NCI-H1105 treated with DMSO at 0.1 percent for 48 hours (cell line): ENCODE measurements at regions not wholly inside any gene's neighbourhood (a gene's known extent, or its start where the extent isn't known, plus 50 kb on each side); places are given as distances from the start of the nearest gene placed in this dataset.
"Not testable (repeated sequence)": the region's sequence is repeated elsewhere in the genome, so short reads cannot be mapped to it uniquely, and the experiment has no call there.

ENCODE experiments used
- DNase-seq: peaks from one replicate; lab custom pipeline; 2025; lab: John Stamatoyannopoulos, UW

DNA sequence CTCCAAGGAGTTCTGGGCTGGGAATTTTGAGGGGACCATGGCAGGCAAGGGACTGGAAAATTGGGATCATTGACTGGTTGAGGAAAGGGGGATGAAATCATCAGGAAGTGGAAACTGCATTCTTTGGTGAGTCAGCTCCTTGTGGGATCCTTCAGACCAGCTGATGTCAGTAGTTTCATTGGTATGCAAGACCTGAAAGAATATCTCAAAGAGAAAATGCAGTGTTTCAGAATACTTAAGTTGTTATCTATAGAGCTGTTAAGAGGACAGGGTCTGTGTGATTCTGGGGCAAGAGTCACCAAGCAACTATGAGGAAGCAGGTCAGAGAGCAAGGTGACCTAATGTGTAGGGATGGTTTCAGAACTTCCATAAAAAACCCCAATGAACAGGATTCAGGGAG, 595.9 kb upstream of the AUTS2 start:
- DNase-seq, result no peak

DNA sequence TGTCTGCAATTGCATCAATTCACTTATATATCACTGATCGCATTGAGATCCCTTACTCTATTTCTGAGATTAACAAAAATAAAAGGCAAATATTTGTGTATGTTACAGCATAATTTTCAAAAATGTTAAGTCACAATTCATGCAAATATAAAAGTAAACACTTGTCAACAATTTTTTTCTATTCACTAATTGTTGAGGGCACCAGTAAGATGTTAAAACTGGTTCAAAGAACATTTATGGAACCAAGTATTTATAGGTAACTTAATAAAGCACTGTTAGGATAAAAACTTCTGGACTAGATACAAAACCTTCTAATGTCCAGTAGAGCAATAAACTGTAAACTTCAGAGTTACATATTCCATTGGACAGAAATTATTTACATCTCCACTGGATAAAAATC, 586.1 kb upstream of the AUTS2 start:
- no peak for DNase-seq

DNA sequence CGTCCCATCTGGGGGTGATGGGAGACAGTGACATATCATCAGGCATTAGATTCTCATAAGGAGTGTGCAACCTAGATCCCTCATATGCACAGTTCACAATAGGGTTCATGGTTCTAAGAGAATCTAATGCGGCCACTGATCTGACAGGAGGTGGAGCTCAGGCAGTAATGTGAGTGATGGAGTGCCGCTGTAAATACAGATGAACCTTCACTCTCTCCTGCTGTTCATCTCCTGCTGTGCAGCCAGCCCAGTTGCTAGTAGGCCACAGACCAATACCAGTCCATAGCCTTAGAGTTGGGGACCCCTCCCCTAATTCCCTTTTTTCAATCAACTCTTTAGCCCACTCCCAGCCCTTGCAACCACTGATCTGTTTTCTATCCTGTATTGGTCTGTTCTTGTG, 581.1 kb upstream of the AUTS2 start:
- DNase-seq, result no peak

DNA sequence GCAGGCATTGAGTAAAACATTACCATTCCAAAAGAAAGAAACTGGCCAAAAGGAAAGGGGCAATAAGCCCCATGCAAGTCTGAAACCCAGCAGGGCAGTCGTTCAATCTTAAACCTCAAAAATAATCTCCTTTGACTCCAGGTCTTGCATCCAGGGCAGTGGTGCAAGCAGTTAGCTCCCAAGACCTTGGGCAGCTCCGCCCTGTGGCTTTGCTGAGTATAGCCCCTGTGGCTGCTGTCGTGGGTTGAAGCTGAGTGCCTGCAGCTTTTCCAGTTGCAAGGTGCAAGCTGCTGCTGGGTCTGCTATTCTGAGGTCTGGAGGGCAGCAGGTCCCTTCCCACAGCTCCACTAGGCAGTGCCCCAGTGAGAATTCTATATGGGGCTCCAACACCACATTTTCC, 580.1 kb upstream of the AUTS2 start:
- DNase-seq, result no peak

DNA sequence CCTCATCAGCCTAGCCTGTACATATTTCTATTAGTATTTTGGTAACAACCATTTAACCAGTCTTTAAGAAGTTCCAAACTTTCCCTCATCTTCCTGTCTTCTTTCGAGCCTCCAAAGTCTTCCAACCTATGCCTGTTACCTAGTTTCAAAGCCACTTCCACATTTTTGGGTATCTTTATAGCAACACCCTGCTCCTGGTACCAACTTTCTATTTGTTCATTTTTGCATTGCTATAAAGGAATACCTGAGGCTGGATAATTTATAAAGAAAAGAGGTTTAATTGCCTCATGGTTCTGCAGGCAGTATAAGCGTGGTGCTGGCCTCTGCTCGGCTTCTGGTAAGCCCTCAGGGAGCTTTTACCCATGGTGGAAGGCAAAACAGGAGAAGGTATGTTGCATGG, 578.8 kb upstream of the AUTS2 start:
- DNase-seq, result no peak

DNA sequence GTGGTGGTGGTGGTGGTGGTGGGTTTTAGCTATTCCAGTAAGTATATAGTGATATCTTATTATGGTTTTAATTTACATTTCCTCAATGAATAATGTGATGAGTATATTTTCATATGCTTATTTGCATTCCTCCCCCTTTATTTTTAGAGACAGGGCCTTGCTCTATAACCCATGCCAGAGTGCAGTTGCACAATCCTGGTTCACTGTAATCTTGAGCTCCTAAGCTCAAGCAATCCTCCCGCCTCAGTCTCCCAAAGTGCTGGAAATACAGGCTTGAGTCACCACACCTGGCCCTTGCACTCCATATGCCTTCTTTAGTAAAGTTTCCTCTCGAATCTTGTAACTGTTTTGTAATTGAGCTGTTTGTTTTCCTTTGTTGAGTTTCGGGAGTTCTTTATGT, 577.7 kb upstream of the AUTS2 start:
- no peak for DNase-seq

DNA sequence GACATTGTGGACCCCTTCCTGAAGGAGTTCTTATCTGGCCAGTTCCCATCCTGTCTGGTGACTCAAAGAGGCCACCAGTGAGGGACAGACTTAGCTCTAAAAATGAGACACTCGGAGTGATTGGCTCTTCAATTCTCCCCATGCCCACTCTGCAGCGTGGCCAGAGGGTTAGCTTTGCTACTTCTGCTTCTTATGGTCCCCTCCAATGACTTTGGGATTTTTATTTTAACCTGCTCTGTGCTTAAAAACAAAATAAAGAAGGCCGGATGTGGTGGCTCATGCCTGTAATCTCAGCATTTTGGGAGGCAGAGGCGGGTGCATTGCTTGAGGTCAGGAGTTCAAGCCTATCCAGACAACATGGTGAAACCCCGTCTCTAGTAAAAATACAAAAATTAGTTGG, 573.0 kb upstream of the AUTS2 start:
- no peak for DNase-seq

DNA sequence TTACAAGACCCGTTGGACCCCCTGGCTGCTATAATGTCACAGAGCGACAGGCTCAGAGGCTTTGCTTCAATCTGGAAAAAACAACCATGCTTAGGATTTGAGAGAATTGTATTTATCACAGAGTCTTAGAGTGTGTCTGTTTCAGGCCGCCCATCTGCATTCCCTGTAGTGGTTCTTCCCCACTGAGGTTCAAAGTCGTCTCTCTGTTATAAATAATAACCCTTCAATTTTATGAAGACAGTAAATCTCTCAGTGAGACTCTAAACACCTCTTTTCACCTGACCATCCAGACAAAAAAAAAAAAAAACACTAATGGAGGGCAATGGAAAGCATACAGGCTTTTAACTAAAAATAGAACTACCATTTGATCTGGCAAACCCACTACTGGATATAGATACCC, 565.4 kb upstream of the AUTS2 start:
- no peak for DNase-seq

DNA sequence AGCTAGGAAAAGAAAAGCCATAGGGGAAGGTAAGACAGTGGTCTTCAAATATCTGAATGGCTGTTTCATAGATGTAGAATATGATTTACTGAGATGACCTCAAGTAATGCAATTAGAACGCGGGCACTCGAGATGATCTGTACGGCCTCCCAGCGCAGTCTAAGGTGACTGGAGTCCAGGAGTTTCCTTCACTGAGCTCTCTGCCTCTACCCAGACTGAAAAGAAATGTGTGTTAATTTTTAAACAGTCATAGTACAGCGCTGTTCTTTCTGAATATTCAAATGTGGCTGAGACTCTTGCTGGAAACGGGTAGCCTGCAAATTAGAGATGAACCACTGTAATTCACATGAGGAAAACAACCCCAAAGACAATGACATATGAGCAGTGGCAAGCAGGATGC, 562.4 kb upstream of the AUTS2 start:
- no peak for DNase-seq

DNA sequence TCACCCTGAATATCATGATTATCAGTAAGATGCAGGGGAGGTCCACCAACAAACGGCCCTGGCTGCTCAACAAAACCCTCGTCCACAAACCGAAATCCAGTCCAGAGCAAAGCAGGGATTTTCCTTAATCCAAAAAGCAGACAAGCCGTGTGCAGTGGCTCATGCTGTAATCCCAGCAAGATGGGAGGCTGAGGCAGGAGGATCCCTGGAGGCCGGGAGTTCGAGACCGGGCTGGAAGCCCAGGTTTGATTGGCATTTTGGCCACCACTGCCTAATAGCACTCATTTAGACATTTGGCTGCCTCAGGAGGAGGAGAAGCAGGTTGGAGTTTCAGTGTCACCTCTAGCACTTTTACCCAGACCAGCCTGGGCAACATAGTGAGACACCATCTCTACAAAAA, 562.0 kb upstream of the AUTS2 start:
- no peak for DNase-seq

DNA sequence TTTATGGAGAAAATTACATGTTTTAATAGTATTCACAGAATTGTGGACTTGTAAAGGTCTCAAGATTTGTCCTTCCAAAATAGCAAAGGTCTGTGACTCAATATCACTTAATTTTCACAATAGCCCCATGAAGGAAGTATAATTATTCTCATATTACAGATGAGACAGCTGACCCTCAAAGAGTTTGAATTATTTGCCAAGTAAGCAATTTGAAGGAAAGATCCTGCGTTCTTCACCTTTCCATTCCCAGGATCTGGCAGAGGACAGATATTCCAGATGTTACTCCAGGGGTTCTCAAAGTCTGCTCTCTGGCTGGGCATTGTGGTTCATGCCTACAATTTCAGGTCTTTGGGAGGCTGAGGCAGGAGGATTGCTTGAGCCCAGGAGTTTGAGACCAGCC, 559.4 kb upstream of the AUTS2 start:
- DNase-seq, result no peak

DNA sequence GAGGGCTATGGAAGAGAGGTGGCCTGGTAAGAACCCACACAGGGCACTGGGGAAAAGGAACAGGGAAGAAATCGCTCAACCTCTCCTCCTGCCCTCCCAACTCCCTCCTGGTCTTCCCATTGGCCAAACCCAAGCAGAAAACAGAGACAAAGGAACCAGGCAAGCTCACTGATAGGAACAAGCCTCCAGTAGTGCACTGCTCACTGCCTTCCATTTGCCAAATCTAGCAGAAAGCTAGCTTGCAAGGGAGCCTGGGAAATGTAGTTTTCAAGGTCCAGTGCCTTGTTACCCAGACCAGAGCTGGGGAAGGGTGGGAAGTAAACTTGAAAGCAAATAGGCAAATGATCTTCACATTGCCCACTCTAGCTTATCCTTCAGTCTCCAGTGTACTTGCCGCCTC, 556.1 kb upstream of the AUTS2 start:
- no peak for DNase-seq

DNA sequence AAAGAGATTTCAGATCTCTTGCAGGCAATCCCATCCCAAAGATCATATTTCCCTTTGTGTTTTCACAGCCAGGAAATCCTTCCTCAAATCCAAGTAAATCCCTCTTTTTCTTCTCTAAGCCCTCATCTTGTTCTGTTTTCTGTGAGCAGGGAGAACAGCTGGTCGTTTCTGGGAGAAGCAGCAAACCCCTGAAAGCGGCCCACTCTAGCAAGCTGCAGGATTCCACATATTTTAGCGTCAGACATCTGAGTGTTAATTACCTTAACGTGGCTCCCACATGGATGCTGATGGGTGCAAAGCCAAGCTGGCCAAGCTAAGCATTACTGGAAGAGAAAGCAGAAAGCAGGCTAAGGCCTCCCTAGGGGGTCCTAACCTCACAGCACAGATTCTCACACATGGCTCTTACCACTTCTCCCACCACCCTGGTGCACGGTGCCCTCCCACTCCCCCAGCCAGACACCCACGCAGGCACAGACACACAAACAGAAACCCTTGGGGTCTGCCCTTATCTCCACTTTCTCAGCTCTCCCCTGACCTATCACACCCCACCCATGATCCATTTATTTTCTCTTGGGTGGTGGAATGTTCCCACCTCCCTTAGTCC, 551.0 kb upstream of the AUTS2 start:
- no peak for DNase-seq

DNA sequence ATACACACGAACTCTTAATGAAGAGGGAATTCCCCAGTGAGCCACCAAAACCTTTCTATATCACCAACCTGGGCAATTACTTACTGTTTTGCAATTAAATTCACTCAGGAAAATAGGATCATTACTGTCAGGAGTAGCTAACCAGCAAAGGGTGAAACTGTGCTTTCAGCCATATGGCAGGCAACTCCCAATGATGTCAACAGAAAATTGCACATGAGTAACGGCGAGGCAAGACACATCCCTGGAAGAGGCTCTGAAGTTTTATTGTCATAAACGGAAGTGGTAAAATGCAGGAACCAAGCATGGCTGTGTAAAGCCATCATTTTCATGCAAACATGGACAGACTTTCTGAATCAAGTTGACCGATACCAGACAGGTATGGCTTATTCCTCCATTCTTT, 548.9 kb upstream of the AUTS2 start:
- DNase-seq, result no peak

DNA sequence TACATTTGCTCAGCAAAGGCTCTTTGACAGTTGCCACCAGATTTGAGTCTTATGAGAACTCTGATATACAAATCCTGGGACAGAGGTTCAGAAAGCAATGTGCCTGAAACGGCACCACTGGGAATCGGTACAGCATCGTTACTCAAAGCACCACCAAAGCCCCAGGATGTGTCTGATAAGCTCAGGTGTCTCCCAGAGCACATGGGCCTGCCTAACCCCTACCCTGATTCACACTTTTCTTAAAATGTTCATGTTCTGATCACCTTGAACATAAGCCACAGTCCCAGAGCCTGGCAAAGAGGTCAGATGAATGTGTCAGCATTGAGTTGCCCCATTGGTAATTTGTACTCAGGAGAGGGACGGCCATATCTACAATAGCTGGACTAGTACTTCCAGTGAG, 545.8 kb upstream of the AUTS2 start:
- no peak for DNase-seq

DNA sequence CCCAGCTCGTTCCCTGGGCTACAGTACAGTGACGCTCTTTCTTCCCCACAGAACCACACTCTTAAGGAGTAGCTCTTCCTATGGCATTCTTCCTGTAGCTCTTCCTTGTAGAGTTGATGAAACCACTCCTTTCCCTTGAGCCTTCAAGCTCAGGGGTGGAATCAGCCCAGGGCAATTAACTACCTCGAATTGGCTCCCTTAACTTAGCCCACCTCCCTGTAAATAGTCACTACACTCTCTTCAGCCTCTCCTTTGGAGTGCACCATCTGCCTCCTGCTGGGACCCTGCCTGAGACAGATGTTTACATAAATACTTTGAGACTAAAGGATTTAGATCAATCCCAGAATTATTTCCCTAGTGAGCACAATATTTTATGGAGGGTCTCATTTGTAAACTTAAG, 537.8 kb upstream of the AUTS2 start:
- DNase-seq, result no peak

DNA sequence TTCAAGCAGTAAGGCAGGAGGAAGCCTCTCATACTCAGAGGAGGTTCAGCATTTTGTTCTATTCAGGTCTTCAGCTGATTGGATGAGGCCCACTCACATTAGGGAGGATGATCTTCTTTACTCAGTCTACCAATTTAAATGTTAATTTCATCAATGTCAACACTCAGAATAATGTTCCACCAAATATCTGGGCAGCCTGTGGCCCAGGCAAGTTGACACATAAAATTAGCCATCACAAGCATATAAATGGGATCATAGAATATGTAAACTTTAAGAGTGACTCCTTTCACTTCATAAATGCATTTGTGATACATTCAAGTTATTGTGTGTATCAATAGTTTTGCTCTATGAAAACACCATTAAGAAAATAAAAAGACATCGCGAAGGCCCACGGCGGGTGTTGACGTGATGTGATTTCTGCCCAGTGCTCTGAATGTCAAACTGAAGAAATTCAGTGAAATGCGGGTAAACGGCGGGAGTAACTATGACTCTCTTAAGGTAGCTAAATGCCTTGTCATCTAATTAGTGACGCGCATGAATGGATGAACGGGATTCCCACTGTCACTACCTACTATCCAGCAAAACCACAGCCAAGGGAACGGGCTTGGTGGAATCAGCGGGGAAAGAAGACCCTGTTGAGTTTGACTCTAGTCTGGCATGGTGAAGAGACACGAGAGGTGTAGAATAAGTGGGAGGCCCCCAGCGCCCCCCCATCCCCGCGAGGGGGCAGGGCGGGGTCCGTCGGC, 536.1 kb upstream of the AUTS2 start:
- no peak for DNase-seq

DNA sequence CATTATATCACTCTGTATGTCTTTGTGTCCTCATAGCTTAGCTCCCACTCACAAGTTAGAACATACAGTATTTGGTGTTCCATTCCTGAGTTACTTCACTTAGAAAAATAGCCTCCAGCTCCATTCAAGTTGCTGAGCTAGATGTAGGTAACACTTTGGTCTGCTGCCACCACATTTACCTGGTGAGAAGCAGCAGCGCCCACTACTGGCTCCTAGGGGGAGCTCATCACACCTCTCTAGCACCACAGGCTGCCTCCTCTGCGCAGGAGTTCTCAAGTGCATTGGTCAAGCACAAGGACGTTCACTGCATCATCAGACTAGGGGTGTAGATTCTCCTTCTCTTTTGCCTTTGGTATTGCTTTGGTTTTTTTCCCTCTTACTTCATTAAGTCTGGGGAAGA, 530.9 kb upstream of the AUTS2 start:
- DNase-seq, result no peak

DNA sequence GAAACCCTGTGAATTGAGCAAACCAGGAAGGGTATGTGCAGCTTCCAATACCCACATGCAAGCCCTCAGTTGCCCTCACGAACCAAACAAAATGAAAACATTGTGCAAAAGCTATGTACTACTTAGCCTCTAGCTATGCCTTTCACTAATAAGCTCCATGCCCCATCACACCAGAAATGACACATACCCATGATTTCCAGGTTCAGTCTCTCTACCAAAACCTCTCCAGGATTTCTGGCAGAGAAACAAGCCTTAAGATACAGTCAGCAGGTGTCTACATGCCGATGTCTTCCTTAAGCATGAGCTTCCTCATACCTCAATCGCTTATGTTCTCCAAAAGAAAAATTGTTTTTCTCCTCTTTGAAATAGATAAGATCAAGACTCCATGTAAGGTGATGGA, 527.8 kb upstream of the AUTS2 start:
- no peak for DNase-seq

DNA sequence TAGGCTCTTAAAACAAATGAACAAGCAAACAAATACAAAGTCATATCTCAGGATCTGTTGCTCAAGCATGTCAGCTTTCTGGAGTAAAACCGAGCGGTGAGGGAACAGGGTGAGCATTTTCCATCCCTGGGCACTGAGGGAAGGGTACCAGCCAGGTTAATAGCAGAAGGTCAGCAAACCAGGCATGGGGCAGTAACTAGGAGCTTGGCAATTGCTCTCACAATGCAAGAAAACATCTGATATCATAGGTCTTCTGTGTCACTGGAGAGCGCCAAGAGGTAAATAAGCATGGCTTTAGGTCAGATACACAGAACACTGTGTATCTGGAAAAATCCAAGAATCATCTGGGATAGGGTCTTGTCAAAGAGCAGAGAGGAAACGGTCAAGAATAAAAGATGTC, 521.7 kb upstream of the AUTS2 start:
- DNase-seq, result no peak

DNA sequence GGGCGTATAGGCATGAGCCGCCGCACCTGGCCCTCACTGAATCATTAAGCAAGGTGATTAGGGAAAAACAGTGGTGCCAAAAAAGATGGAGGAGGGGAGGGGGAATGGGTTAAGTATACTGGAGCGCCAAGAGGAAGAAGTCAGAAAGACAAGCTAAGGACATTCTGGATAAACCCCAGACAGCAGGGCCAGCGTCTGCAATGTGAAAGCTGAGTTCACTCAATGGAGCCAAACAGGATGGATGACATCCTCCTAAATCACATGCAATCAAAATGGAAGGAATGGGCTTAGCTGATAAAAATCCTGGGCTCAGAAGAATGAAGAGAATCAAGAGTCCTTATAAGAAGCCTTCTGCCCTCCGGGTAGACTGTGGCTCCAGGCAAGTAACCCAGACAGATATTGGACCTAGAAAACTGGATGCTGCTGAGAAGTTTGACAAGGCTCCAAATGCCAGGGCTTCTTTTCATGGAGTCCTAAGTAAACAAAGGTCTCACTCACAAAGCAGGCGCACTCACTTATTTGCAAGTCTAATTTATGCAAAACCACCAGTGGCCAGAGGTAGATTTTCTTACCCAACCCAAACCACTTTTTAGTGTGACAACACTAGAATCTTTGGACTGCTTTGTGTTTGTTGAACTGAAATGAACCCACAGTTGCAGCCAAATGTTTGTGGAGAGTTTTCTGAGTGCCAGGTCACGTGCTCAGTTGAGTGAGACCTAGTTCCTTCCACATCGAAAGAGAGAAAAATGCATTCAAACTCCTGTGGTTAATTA, 519.1 kb upstream of the AUTS2 start:
- no peak for DNase-seq

DNA sequence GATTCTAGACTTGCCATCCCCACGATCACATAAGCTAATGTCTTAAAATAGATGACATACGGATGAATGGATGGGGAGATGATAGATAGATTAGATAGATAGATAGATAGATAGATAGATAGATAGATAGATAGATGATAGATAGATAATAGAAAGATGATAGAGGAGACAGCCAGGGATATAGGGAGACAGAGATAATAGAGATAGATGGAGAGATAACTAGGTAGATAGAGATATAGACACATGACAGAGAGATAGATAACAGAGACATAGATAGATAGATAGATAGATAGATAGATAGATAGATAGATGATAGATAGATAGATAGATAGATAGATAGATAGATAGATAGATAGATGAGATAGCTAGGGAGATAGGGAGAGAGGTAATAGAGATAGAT, 511.0 kb upstream of the AUTS2 start:
- DNase-seq, result not testable (repeated sequence)

DNA sequence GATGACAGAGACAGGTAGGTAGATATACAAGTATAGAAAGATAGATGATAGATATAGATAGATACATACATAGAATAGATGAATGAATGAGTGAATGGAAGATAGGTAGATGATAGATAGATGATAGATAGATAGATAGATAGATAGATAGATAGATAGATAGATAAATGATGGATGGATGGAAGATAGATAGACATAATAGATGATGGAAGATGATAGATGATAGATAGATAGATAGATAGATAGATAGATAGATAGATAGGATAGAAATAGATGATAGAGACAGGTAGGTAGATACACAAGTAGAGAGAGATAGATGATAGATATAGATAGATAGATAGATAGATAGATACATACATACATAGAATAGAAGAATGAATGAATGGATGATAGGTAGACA, 510.1 kb upstream of the AUTS2 start:
- no peak for DNase-seq

DNA sequence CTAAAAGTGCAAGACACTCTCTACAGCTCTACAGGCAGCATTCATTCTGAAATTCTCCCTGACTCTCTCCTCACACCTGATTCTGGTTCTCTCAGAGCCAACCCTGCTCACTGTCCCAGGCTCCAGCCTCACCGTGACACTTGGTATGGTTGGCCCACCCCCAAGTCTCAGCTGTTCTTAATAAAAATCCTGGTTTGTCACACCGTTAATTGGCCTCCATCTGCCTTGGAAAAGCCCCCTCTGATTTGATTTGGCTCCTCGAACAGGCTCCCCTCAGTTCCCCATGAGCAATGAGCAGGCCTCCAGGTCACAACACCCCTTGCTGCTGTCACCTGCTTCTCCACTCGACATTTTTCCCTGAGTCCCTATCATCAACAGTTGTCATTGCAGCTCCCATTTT, 507.3 kb upstream of the AUTS2 start:
- no peak for DNase-seq
